Head of caudate nucleus (tissue), 42 donors: ENCODE measurements at regions not wholly inside any gene's neighbourhood (a gene's known extent, or its start where the extent isn't known, plus 50 kb on each side); places are given as distances from the start of the nearest gene placed in this dataset.
"Not testable (repeated sequence)": the region's sequence is repeated elsewhere in the genome, so short reads cannot be mapped to it uniquely, and the experiment has no call there.

Source experiments
- DNase-seq, 42 donors: peaks; one replicate each; pipeline versions ENCODE4 v3.0.0 to v3.0.0-alpha.2; 2020 to 2021; ENCODE audit warnings: mixed read lengths in 7 of 42
- intact Hi-C: fragments of 100-400 bp; cut with DNase I; formaldehyde crosslinking; loops from one replicate; pipeline ENCODE4 v1.15.0; 2022

DNA sequence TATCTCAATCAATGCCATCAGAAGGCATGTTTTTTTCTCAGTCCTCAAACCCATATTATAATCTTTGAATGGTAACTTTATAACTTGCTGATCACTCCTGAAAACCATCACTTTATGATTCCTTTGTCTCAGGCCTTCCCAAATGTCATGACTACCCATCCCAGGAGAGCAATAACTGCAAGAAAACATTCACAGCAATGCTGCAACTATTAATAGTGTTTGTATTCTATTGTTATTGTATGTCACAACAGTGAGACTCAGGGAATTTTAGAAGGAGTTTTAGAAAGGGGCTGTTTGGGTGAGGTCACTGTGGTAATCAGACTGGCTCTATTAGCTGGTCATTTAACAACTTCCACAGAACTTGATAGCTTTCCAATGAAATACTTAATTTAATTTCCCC is 301.4 kb upstream of the TBX18 start:
- DNase-seq, result no peak
- intact Hi-C loops, result no loop called here

DNA sequence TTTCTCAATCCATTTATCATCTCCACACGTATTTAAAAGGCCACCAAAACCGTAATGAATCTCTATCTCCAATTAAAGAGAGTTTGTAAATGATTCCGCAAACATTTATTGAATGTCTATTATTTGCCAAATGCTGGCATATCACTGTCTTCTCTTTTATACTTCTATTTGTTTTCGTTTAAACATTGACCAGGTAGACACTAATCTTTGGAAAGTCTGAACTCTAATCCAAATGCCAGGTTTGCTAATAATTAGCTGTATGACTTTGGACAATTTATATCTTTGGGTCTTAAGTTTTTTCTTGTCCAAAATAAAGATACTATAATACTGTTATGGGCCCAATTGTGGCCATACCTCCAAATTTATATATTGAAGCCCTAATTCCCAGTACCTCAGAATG is 299.2 kb upstream of the TBX18 start:
- DNase-seq, result no peak
- intact Hi-C loops, result no loop called here

DNA sequence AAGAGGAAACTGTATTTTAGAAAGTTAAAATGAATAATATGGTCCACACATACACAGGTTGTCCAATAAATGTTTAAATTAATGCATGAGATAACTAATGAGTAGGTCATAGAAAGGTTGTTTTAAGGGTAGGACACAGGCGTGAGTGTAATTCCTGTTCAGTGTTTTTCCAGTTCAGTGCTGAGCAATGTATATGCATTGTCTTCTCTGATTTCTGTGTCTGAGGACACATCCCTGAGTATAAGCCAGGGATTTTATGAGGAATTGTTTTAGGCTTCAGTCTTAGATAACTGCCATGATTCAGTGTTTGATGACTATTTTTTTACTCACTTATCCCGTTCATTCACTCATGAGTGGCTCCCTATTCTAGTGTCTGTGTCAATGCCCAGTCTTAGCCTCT is 298.5 kb upstream of the TBX18 start:
- intact Hi-C loops, result no loop called here
- no peak for DNase-seq

DNA sequence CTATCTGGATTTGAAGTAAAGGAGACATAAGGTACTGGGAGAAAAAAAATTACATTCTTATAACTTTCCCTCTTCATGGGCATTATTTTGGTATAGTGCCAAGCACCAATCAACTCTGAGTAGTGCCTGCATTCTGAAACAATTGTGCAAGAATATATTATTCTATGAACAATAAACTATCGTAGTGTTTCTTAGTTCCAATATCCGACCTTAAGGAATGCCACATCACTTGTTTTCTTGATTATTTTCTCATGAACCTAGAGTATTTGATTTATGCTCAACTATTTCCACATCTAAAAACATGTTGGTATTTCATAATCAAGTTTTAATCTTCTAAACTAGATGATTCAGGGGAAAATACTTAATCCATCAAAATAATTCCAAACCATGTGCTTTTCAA is 294.4 kb upstream of the TBX18 start:
- intact Hi-C loops, result no loop called here
- DNase-seq, result no peak

DNA sequence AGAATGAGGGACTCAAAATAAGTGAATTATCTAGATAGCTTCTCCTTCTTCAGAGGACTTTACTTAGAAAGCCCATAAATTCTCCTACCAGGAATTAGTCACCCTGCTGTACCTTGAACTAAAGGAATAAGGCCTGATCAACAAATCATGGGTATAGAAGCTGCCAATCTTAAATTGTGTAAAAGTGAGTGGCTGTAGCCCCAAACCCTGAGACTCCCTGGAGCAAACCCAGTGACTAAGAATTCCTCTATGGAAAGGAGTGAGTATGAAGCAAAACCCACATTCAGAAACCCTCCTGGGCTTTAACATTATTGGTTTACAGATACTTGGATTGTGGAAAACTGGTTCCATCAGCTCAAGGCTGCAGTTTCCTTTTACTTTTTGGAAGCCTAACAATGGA is 285.8 kb upstream of the TBX18 start:
- intact Hi-C loops, result no loop called here
- no peak for DNase-seq

DNA sequence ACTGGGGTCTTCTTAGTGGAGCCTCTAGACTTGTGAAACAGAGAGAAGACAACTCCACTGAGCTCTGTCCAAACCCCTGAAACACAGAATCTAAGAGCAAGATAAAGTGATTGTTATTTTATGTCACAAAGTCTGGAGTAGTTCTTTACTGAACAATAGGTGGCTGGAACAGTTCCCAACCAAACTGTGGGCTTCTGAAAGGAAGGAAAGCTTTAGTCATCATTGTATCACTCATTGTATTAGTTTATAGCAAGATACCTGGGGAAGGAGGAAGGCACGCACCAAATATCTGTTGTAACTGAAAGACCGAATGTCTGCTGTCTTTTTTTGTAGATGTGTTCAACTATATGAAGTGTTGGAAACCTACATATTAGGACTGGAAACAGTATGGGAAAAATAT is 284.9 kb upstream of the TBX18 start:
- intact Hi-C loops, result no loop called here
- DNase-seq, result no peak

DNA sequence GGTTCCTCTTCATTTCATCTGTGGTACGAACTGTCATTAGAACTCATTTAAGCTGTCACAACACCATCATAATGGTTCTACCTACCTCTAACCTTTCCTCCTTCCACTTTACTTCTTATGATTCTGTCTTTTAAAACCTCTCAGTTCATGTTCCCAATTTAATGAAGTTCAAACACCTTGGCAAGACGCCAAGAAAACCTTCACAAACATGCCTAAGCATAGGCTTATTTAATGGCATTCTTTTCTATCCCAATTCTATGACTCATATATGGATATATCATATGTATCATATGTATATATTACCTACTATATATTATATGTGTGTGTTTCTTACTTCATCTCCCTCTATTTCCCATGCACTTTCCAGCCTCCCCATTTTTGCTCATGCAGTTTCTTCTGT is 283.4 kb upstream of the TBX18 start:
- intact Hi-C loops, result no loop called here
- DNase-seq, result no peak

DNA sequence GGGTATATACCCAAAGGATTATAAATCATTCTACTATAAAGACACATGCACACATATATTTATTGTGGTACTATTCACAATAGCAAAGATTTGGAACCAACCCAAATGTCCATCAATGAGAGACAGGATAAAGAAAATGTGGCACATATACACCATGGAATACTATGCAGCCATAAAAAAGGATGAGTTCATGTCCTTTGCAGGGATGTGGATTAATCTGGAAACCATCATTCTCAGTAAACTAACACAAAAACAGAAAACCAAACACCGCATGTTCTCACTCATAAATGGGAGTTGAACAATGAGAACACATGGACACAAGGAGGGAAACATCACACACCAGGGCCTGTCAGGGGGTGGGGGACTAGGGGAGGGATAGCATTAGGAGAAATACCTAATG is 281.4 kb upstream of the TBX18 start:
- DNase-seq, intact Hi-C loops: not testable (repeated sequence)

DNA sequence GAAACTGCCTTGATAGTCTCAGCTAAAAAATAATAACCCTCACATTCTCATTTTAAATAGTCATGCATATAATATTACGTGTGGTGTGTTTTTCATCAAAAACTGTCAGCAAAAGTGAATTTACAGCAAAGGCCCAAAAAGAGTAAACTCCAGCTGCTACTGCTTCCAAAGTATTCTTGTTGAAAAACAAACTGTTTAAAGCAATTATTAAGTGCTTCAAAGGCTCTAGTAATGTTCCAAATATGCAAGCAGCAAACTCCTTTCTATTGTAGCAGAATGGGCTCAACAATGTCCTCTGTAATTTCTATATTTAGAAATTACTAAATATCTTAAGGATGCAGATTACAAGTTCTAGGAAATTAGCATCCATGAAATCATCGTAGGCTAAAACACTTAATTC is 280.0 kb upstream of the TBX18 start:
- DNase-seq, result no peak
- intact Hi-C loops, result no loop called here

DNA sequence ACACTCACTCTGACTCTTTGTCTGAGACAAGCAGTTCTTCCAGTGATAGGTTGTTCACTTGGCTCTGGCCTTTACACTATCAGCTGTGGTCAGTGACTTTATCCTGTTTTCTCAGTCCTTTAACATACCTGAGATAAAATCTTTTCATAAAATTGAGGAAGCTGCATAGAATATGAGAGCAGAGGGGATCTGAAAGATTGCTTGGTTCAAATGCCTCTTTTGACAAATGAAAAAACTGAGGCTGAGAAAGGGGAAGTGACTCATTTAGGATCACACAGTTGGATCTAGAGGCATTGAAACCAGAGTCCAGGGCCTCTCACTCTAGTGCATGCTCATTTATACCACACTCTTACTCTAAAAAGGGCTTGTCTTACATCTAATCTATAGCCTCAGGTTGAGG is 277.0 kb upstream of the TBX18 start:
- intact Hi-C loops, result no loop called here

DNA sequence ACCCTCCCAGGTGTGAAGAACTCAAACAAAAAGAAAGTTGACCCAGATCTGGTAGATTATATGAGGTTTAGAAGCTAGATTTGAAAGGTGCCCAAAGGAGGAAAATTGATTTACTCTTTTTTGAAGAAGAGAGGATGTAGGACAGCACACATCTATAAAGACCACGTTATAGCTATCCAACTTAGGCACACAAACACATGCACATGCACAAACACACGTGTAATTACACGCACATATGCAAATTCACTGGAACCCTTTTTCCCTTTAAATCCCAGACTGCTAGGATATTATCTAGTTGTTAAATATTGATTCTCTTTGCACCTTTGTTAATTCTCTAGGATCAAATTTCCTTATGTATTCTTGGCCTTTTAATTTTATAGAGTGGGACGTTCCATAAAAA is 272.8 kb upstream of the TBX18 start:
- intact Hi-C loops, result no loop called here
- no peak for DNase-seq

More for the DNA sequence above, 277.0 kb upstream of the TBX18 start:
- no peak for DNase-seq

DNA sequence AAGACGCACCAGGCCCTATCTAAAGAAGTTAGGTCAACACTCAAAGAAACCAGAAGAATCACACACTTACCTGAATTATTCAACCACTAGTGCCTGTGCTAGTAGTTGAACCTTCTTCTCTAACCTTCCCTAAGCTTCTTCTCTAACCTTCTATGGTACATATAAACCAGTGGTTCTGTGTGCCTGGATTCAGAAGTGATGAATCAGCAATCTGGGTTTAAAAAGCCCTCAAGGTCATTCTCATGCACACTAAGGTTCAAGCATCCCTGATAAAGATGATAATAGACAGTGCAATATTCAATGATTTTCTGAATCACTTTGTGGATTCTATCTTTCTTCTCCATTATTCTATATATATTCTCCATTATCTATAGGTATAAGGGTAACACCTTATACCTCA is 271.4 kb upstream of the TBX18 start:
- intact Hi-C loops, result no loop called here
- DNase-seq, result no peak

DNA sequence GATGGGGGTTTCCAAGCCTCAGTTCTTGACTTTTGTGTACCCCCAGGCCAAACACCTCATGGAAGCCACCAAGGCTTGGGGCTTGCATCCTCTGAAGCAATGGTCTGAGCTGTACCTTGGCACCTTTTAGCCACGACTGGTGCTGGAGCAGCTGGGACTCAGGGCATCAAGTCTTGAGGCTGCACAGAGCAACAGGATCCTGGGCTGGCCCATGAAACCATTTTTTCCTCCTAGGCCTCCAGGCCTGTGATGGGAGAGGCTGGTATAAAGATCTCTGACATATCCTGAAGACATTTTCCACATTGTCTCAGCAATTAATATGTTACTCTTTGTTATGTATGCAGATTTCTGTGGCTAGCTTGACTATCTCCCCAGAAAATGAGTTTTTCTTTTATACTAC is 269.1 kb upstream of the TBX18 start:
- intact Hi-C loops, result no loop called here
- DNase-seq, result no peak

DNA sequence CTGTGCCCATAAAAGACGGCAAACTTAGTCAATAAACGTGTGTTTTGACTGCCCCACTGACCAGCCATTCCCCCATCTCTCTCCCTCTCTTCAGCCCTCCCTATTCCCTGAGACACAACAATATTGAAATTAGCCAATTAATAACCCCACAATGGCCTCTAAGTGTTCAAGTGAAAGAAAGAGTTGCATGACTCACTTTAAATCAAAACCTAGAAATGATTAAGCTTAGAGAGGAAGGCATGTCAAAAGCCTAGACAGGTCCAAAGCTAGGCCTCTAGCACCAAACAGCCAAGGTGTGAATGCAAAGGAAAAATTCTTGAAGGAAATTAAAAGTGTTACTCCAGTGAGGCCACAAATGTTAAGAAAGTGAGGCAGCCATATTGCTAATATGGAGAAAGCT is 261.6 kb upstream of the TBX18 start:
- intact Hi-C loops, result no loop called here
- DNase-seq, result no peak

DNA sequence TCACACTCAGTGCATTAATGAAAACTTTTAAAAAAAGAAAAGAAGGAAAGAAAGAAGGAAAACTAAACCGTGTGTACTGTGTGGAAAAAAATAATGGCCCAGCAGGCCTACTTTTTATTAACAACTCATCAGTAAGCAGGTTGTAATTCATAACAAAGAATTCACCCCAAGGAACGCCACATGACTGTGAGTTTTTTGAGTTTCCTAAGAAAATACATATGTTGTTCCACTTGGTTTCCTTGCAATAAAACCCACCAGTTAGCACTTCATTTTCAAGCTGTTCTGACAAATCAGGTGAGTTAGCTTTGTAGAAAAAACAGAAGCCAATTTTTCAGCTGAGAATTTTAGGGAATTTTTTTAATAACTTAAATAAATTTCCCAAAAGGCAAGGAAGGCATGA is 259.3 kb upstream of the TBX18 start:
- intact Hi-C loops, result no loop called here

DNA sequence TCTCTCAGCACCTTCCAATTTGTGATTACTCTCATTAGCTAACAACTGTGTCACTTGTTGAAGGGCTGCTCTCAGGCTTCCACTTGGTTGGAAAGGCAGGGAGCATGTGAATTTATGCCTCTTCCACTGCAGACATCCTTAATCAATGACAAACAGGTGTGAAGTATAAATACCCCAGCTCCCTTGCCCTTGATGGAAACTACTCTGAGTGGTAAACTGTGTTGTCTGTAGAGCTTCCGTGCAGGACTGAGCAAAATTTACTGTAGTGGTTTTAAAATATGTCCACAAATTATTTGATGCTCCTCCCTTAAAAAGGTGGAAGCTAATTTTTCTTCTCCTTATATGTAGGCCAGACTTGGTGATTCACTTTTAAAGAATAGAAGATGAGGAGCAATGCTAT is 253.0 kb upstream of the TBX18 start:
- DNase-seq, result no peak

More for the DNA sequence above, 259.3 kb upstream of the TBX18 start:
- no peak for DNase-seq

DNA sequence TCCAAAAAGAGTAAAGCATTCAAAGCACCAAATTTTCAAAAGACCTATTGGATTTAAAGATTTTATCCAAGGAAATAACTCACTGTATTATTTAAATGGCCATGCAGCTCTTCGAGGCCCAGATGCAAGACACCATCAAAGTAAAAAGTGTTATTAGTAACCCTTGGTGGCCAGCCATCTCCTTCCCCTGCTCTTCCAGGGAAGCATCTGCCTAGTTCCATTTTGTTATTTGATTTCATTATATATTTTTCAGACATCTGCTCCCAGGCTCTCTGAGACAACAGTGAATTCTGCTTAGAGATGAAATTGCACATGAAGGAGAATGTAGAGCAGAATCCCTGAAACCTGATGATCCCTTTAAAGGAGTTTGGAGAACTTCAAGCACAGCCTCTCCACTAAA is 252.3 kb upstream of the TBX18 start:
- no peak for DNase-seq
- intact Hi-C loops, result no loop called here

More for the DNA sequence above, 253.0 kb upstream of the TBX18 start:
- intact Hi-C loops, result no loop called here

DNA sequence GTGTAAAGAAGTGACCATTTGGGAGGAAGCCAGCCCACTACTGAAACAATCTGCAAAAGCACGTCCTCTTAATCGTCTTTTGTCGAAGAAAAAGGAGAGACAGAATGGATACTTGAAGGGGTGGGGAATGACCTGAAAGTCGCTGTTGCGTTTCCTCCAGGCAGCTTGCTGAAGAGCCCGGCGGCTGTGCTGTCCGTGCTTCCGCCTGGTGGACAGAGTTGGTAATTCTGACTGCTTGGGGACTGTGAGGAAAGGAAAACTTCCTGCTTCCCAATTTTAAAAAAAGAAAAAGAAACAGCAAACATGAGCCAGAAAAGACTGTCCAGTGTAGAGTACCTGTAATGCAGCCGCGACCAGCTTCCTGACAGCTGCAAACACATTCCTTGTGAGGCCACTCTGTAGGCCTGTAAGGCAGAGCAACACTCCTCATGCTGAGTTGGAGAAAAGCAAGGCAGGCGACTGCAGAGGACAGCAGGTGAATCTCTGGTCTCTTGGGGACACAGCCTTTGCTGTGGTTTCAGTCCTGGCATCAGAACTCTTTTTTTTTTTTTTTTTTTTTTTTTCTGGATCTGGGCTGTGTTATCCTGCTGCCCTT is 251.1 kb upstream of the TBX18 start:
- intact Hi-C loops, result no loop called here
- DNase-seq, result peak in 15 of 42 donors; percentile 2 to 43 (median 17)

DNA sequence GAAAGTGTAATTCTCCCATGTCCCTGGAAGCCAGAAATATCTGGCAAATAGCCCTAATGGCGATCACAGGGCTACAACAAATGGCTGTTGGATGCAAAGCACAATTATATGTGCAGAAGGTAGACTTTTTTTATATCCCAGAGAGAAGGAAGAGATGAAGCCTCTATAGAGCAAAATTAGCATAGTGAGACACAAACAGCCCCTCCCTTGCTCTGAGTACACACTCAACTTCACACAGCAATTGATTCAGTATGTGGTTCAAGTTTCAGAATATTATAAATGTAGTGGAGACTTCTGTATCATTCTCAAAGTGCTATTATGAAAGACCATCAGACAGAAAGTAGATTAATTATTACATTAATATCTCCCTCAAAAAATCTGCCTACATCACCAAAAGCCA is 246.5 kb upstream of the TBX18 start:
- intact Hi-C loops, result no loop called here
- DNase-seq, result no peak

DNA sequence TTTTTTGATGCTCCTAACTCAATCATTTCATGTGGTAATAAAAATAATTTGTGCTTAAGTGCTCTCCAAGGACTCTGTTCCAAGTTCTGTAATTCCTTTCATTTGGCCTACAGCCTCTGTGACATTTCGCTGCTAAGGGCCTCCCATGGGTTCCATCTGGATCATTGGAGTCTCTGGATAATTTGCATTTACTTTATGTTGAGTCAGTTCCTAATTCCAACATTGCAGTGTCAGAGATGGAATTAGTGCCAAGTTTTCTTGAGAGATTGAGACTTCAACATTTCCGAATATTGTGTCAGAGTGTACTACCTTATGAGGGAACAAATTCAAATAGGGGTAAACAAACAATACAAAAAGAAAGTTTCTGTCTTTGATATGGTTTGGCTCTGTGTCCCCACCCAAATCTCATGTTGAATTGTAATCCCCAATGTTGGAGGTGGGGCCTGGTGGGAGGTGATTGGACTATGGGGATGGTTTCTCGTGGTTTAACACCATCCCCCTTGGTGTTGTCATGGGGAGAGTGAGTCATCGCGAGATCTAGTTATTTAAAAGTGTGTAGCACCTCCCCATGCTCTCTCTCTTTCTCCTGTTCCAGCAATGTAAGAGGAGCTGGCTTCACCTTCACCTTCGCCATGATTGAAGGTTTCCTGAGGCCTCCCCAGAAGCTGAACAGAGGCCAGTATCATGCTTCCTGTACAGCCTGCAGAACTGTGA is 244.1 kb upstream of the TBX18 start:
- intact Hi-C loops, result no loop called here
- no peak for DNase-seq

DNA sequence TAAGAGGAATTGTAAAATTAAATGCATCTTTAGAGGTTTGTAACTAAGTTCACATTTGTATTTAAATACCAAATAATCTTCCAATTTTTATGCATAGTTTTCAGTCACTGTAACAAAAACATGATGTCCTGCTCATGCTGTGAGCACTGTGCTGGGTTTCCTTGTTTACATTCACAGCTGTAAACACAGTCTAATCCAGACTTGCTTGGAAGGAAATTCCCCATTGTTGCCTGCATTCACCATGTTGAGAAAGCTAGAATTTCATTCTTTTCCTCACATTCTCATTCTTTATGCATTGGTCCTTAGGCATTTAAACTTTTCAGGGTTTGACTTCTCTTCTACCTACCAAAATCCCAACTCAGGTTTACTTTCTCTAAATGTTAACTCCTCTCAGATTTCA is 242.0 kb upstream of the TBX18 start:
- DNase-seq, result no peak

More for the DNA sequence above, 242.0 kb upstream of the TBX18 start:
- intact Hi-C loops, result no loop called here
